MM.1S (cell line): ENCODE measurements at regions not wholly inside any gene's neighbourhood (a gene's known extent, or its start where the extent isn't known, plus 50 kb on each side); places are given as distances from the start of the nearest gene placed in this dataset.

Source experiments
- EZH2 ChIP-seq: fragments of 300-600 bp; sonication (generic); optimal IDR thresholded peaks from 2 replicates; pipeline ENCODE3; 2017; ENCODE audit warnings: low read depth, mild to moderate bottlenecking, antibody characterized with exemption, low read length, mixed read lengths
- TF ChIP-seq, protein P1 (sequence below): fragments of 300-600 bp; sonication (generic); IDR thresholded peaks from 2 replicates; pipeline ENCODE4 v1.5.1; 2016; ENCODE audit warnings: antibody characterized with exemption, low read length, mixed read lengths

DNA sequence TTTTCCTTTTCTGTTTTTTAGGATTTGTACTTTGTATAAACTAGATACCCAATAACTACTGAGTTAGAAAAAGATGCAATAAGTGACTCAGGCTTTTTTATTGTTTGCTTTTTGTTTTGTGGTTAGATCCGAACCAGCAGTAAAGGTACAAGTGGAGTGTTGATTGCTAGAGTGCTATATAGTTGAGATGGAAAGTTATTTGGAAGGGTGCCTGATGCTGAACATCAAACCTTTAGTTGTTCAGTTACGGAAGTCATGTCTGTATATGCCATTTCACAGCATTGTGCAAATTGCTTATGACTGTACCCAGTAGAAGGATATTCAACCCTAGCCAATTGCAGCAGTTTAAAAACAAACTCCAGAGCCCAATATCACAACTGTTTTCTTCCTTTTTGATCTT lies 285.1 kb downstream of the MAT2B start:
- TF ChIP-seq, protein P1, sequence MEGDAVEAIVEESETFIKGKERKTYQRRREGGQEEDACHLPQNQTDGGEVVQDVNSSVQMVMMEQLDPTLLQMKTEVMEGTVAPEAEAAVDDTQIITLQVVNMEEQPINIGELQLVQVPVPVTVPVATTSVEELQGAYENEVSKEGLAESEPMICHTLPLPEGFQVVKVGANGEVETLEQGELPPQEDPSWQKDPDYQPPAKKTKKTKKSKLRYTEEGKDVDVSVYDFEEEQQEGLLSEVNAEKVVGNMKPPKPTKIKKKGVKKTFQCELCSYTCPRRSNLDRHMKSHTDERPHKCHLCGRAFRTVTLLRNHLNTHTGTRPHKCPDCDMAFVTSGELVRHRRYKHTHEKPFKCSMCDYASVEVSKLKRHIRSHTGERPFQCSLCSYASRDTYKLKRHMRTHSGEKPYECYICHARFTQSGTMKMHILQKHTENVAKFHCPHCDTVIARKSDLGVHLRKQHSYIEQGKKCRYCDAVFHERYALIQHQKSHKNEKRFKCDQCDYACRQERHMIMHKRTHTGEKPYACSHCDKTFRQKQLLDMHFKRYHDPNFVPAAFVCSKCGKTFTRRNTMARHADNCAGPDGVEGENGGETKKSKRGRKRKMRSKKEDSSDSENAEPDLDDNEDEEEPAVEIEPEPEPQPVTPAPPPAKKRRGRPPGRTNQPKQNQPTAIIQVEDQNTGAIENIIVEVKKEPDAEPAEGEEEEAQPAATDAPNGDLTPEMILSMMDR = no peak
- TF ChIP-seq EZH2 = no peak
